ENCODE measurements at regions not wholly inside any gene's neighbourhood (a gene's known extent, or its start where the extent isn't known, plus 50 kb on each side); places are given as distances from the start of the nearest gene placed in this dataset.
A peak's percentile ranks its signal among the peaks of the same experiment; 100 is the strongest.

DNA sequence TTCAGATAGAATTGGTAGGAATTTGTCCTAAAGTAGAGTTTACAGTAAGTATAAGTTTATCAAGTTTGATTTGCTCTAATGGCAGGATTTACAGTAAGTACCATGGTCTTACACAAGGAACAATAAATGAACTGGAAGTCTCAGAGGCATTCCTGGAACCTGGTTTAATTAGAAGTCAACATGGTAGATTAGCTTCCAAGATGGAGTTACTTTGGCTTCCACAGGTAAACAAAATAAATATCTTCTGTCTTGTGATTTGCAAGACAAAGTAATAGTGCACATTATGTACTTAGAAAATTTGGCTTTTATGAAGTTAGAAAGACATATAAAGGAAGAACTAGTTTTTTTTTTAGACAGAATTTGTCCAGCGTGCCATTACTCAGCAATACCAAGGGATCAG lies 190.7 kb downstream of the GLUD2 start:
- intact Hi-C loops (cut with micrococcal nuclease), result no loop called here
- DNase-seq, result no peak
- no peaks in the 10 kb centered on the region for H3K27me3 ChIP-seq (ENCODE audit: low read depth)
- no peaks in the 10 kb centered on the region for H3K4me1 ChIP-seq
- peaks cover 4% of the 10 kb centered on the region for H3K9me3 ChIP-seq (replicated peaks)
- no peaks in the 10 kb centered on the region for H3K36me3 ChIP-seq
- no peak overlapping the region for H3K27ac ChIP-seq (replicated peaks)
- H3K4me3 ChIP-seq, result no peak overlapping the region
- TF ChIP-seq CTCF (IDR thresholded peaks at IDR 0.05; ENCODE audit: borderline replicate concordance), result no peak

DNA sequence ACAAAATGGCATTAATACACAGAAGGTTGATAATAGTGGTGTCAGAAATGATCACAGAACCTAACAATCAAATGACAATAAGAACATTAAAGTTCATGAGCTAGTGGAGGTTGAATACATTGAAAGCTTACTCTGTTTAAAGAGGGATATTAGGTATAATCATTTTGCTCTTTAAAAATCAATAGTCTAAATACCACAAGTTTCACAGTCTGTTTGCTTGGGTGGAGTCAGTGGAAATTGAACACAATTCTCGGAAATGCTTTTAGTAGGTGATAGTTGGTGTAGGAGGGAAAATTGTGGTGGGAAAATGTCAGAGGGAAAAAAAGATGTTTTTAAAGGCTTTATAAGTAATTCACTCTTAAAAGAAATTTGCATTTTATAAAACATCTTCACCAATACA lies 197.1 kb downstream of the GLUD2 start:
- H3K4me1 ChIP-seq, result no peaks in the 10 kb centered on the region
- H3K27ac ChIP-seq (replicated peaks), result no peak overlapping the region
- H3K9me3 ChIP-seq (replicated peaks), result no peaks in the 10 kb centered on the region
- H3K4me3 ChIP-seq, result no peak overlapping the region
- no peaks in the 10 kb centered on the region for H3K36me3 ChIP-seq
- TF ChIP-seq CTCF (IDR thresholded peaks at IDR 0.05; ENCODE audit: borderline replicate concordance), result no peak
- intact Hi-C loops (cut with micrococcal nuclease), result no loop called here
- H3K27me3 ChIP-seq (ENCODE audit: low read depth), result no peaks in the 10 kb centered on the region
- DNase-seq, result no peak

DNA sequence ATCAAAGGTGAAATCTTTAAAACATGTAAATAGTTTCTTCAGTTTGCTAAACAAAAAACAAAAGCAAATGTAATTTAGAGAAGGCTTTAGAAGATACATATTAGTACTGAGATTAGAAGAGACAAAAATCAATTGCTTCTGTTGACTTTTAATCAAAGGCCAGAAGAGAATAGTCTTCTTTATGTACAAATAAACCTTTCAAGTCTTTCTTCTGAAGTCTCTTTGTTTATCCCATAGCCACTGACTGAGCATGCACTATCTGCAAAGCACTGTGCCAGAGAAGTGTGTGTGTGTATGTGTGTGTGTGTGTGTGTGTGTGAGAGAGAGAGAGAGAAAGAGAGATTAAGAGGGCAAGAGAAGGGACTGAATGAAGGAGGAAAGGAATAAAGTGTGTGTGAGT lies 198.4 kb downstream of the GLUD2 start:
- no peak for DNase-seq
- no peak overlapping the region for H3K4me3 ChIP-seq
- H3K4me1 ChIP-seq, result no peaks in the 10 kb centered on the region
- no peak for TF ChIP-seq CTCF (IDR thresholded peaks at IDR 0.05; ENCODE audit: borderline replicate concordance)
- H3K9me3 ChIP-seq (replicated peaks), result no peaks in the 10 kb centered on the region
- no peaks in the 10 kb centered on the region for H3K36me3 ChIP-seq
- H3K27ac ChIP-seq (replicated peaks), result no peak overlapping the region
- H3K27me3 ChIP-seq (ENCODE audit: low read depth), result no peaks in the 10 kb centered on the region
- intact Hi-C loops (cut with micrococcal nuclease), result no loop called here

- peak; percentile 26 for TF ChIP-seq CTCF (IDR thresholded peaks at IDR 0.05; ENCODE audit: borderline replicate concordance)
- Histone ChIP-seq H3K27me3 (ENCODE audit: low read depth) (no peaks in the 10 kb centered on the region), H3K9me3 (replicated peaks) (no peaks in the 10 kb centered on the region), H3K27ac (replicated peaks) (no peak overlapping the region), H3K36me3 (no peaks in the 10 kb centered on the region), H3K4me1 (no peaks in the 10 kb centered on the region), H3K4me3 (no peak overlapping the region)
- intact Hi-C loops (cut with micrococcal nuclease), result no loop called here
- DNase-seq, result no peak
Measured at GRCh38 chrX:121254336-121254735, 206.9 kb downstream of the GLUD2 start.

- H3K27me3 ChIP-seq (ENCODE audit: low read depth), result no peaks in the 10 kb centered on the region
- TF ChIP-seq CTCF (IDR thresholded peaks at IDR 0.05; ENCODE audit: borderline replicate concordance), result no peak
- no peaks in the 10 kb centered on the region for H3K4me1 ChIP-seq
- no peaks in the 10 kb centered on the region for H3K9me3 ChIP-seq (replicated peaks)
- H3K36me3 ChIP-seq, result no peaks in the 10 kb centered on the region
- no peak overlapping the region for H3K4me3 ChIP-seq
- intact Hi-C loops (cut with micrococcal nuclease), result no loop called here
- DNase-seq, result no peak
- no peak overlapping the region for H3K27ac ChIP-seq (replicated peaks)
Measured at GRCh38 chrX:121256647-121257046, 209.2 kb downstream of the GLUD2 start.

DNA sequence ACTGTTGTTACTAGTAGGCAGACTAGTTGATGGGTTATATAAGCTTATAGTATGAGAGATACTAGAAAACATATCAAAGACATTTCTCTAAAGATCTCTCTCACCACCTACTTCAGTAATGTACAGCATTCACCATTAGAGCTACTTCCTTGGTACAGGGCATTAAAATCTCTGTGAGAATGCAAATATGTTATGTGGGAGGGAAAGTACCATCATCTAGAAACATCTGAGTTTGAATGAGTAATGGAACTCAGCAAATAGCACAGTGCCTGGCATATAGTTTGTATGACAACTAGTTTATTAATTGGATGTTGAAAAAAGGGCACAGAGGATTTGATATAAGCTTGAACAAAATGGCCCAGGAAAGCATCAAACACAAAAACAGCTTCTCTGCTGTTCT lies 211.1 kb downstream of the GLUD2 start:
- Histone ChIP-seq H3K4me3 (no peak overlapping the region), H3K36me3 (no peaks in the 10 kb centered on the region), H3K4me1 (no peaks in the 10 kb centered on the region), H3K9me3 (replicated peaks) (no peaks in the 10 kb centered on the region), H3K27ac (replicated peaks) (no peak overlapping the region), H3K27me3 (ENCODE audit: low read depth) (no peaks in the 10 kb centered on the region)
- intact Hi-C loops (cut with micrococcal nuclease), result no loop called here
- TF ChIP-seq CTCF (IDR thresholded peaks at IDR 0.05; ENCODE audit: borderline replicate concordance), result no peak
- no peak for DNase-seq

All from left ventricle myocardium inferior (tissue), 1 donor.